Spleen (tissue), 11 donors: ENCODE measurements at regions not wholly inside any gene's neighbourhood (a gene's known extent, or its start where the extent isn't known, plus 50 kb on each side); places are given as distances from the start of the nearest gene placed in this dataset.

ENCODE experiments used
- DNase-seq: peaks from one replicate; pipeline ENCODE4 v3.0.0-alpha.2; 2020
- H3K27ac ChIP-seq, 8 donors: fragments of 200-600 bp; sonication (generic) in 7 of 8; 1 replicate in 4 of 8; 2 replicates in 4 of 8; pipeline versions ENCODE4 v1.5.0 to v1.8.0; 2016 to 2021; ENCODE audit warnings: inconsistent platforms in 4 of 8, mild to moderate bottlenecking in 4 of 8, moderate library complexity in 1 of 8
- H3K27me3 ChIP-seq, 7 donors: fragments of 200-600 bp; sonication (generic) in 6 of 7; replicated peaks in 1 of 7; 1 replicate in 4 of 7; 2 replicates in 3 of 7; pipeline versions ENCODE4 v1.5.0 to v1.8.0; 2016 to 2021; ENCODE audit warnings: inconsistent platforms in 3 of 7, mild to moderate bottlenecking in 1 of 7
- H3K36me3 ChIP-seq, 6 donors: fragments of 200-600 bp; sonication (generic) in 5 of 6; 1 replicate in 4 of 6; 2 replicates in 2 of 6; pipeline versions ENCODE4 v1.5.0 to v1.8.0; 2016 to 2021; ENCODE audit warnings: inconsistent platforms in 2 of 6
- H3K4me1 ChIP-seq, 6 donors: fragments of 200-600 bp; sonication (generic) in 5 of 6; 1 replicate in 3 of 6; 2 replicates in 3 of 6; pipeline versions ENCODE4 v1.5.0 to v1.8.0; 2016 to 2021; ENCODE audit warnings: inconsistent platforms in 3 of 6
- H3K4me3 ChIP-seq, 8 donors: fragments of 200-600 bp; sonication (generic) in 7 of 8; 1 replicate in 4 of 8; 2 replicates in 4 of 8; pipeline versions ENCODE4 v1.5.0 to v1.8.0; 2016 to 2021; ENCODE audit warnings: inconsistent platforms in 4 of 8, mild to moderate bottlenecking in 4 of 8, moderate library complexity in 2 of 8
- H3K9me3 ChIP-seq, 8 donors: fragments of 200-600 bp; sonication (generic) in 7 of 8; 1 replicate in 4 of 8; 2 replicates in 4 of 8; pipeline versions ENCODE4 v1.5.0 to v1.8.0; 2016 to 2021; ENCODE audit warnings: inconsistent platforms in 4 of 8
- POLR2A ChIP-seq, 3 donors: fragments of 450-650 bp; IDR thresholded peaks; one replicate each; pipeline ENCODE4 v1.5.1; 2017; ENCODE audit warnings: antibody characterized with exemption in 3 of 3, mild to moderate bottlenecking in 1 of 3
- POLR2AphosphoS5 ChIP-seq, 3 donors: sonication (generic); formaldehyde crosslinking; IDR thresholded peaks; one replicate each; pipeline ENCODE4 v1.5.1; 2017; ENCODE audit warnings: antibody characterized with exemption in 3 of 3
- WGBS, 5 donors: extraction: QIAGEN DNeasy Blood & Tissue Kit in 3 of 5; methylation state at CpG; one replicate each; pipeline versions ENCODE4 v1.1.5 to v1.1.7; 2013 to 2018; 5-methylcytosine and 5-hydroxymethylcytosine counted together
- intact Hi-C: fragments of 100-400 bp; cut with DNase I; formaldehyde crosslinking; loops from one replicate; pipeline ENCODE4 v1.15.0; 2023; ENCODE audit warnings: low total_unique reads
- TF ChIP-seq, protein P1 (sequence below), 11 experiments: fragments of 200-600 bp in 7 of 11; fragments of 450-650 bp in 4 of 11; sonication (generic) in 4 of 11; IDR thresholded peaks in 8 of 11; conservative IDR thresholded peaks in 3 of 11; 1 replicate in 7 of 11; 2 replicates in 4 of 11; pipeline versions ENCODE4 v1.4.0 to v1.8.0; 2016 to 2021; ENCODE audit warnings: antibody characterized with exemption in 11 of 11, inconsistent platforms in 4 of 11, mild to moderate bottlenecking in 1 of 11
- donor health status: healthy with polysubstance abuse.
- donor health status: DM: no; HTN: no; CAD: no; lungs with moderate emphysema.
- donor health status: DM: no; HTN: no; CAD: no.
- donor health status: Bipolar disorder and iron deficiency.
- donor health status: healthy.
- donor health status: DM: no; HTN: no; CAD: no.
- donor health status: DM: yes; HTN: yes; CAD: no.

DNA sequence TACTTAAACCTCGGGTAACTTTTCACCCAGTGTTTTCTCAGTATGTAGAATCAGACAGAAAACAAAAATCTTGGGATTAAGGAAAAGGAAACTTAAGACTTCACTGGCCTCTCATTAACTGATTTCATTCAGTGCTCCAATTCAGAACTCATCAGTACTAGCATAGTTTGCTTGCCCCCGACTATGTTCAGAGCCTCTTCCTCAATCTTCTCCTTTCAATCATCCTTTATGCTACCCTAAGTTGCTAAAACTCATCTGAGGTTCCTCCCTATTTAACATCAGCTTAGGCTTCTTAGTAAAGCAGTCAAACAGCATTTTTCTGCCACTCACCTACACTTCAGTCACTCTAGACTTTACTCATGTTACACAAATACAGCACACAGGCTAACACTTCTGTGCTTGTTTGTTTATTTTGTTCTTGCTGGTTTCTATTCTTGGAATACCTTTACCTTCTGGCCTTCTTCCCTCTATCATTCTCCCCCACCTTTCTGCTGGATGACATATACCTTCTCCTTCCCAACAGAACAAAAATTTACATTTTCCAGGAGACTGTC, 163.0 kb upstream of the TLL1 start:
- 57 to 77% (median 62%) methylated on average over 2 of the region's 2 CpGs for WGBS, 5 donors
- Histone ChIP-seq H3K27me3 (no peaks in the 10 kb centered on the region), H3K36me3 (no peaks in the 10 kb centered on the region), H3K27ac (no peak overlapping the region), H3K9me3 (no peaks in the 10 kb centered on the region), H3K4me1 (no peaks in the 10 kb centered on the region), H3K4me3 (no peak overlapping the region)
- TF ChIP-seq, protein P1, sequence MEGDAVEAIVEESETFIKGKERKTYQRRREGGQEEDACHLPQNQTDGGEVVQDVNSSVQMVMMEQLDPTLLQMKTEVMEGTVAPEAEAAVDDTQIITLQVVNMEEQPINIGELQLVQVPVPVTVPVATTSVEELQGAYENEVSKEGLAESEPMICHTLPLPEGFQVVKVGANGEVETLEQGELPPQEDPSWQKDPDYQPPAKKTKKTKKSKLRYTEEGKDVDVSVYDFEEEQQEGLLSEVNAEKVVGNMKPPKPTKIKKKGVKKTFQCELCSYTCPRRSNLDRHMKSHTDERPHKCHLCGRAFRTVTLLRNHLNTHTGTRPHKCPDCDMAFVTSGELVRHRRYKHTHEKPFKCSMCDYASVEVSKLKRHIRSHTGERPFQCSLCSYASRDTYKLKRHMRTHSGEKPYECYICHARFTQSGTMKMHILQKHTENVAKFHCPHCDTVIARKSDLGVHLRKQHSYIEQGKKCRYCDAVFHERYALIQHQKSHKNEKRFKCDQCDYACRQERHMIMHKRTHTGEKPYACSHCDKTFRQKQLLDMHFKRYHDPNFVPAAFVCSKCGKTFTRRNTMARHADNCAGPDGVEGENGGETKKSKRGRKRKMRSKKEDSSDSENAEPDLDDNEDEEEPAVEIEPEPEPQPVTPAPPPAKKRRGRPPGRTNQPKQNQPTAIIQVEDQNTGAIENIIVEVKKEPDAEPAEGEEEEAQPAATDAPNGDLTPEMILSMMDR (IDR thresholded peaks at IDR 0.05 in 8 of 11, conservative IDR thresholded peaks at IDR 0.05 in 3 of 11), result no peak
- TF ChIP-seq POLR2AphosphoS5 (IDR thresholded peaks at IDR 0.05) (no peak), POLR2A (IDR thresholded peaks at IDR 0.05) (no peak)
- intact Hi-C loops, result no loop called here
- no peak for DNase-seq

DNA sequence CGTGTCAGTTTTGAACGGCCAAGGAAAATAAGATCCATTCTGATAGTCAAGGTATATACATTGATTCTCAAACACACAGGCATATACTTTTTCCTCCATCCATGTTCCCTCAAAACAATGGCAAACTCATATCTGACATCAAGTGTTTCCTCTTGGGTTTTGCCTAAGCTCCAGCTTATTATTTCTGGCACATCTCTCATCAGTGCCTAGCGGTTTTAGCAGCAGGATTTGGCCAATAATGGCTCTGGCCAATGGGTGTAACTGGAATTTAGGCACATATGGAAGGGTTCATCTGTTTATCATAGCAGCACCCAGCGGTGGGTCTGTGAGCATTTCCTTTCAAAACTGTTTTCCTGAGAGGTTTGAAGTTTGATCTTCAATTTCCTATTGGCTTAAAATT, 161.6 kb upstream of the TLL1 start:
- WGBS, 5 donors, result 80 to 85% (median 82%) methylated on average over 4 of the region's 4 CpGs
- no peaks in the 10 kb centered on the region for H3K27me3 ChIP-seq

DNA sequence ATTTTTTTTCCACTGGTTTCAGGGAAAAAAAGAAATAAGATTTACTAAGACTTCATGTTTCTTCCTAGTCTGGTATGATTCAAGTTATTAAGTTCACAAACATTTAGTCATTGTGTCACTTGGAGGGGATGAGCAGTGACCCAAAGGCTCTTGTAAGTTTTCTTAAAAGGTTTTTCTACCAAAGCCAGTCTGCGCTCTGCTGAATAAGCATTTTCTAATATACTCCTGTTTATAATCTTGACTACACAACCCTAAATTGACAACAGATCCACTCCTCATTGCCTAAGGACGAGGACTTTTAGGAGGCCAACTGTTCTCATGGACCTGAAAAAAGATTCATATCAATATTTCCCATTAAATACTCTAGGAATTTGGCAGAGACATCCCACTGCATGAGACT, 161.1 kb upstream of the TLL1 start:
- TF ChIP-seq, protein P1 (IDR thresholded peaks at IDR 0.05 in 8 of 11, conservative IDR thresholded peaks at IDR 0.05 in 3 of 11), result no peak
- TF ChIP-seq POLR2AphosphoS5 (IDR thresholded peaks at IDR 0.05) (no peak), POLR2A (IDR thresholded peaks at IDR 0.05) (no peak)
- intact Hi-C loops, result no loop called here
- WGBS, 5 donors, result 79 to 84% (median 81%) methylated on average over 2 of the region's 2 CpGs
- no peaks in the 10 kb centered on the region for H3K27me3 ChIP-seq
- no peaks in the 10 kb centered on the region for H3K9me3 ChIP-seq
- H3K36me3 ChIP-seq, result no peaks in the 10 kb centered on the region
- H3K4me1 ChIP-seq, result no peaks in the 10 kb centered on the region
- no peak for DNase-seq
- no peak overlapping the region for H3K27ac ChIP-seq
- H3K4me3 ChIP-seq, result no peak overlapping the region

More for the DNA sequence above, 161.6 kb upstream of the TLL1 start:
- TF ChIP-seq, protein P1 (IDR thresholded peaks at IDR 0.05 in 8 of 11, conservative IDR thresholded peaks at IDR 0.05 in 3 of 11), result no peak
- no peak for TF ChIP-seq POLR2A (IDR thresholded peaks at IDR 0.05)
- TF ChIP-seq POLR2AphosphoS5 (IDR thresholded peaks at IDR 0.05), result no peak
- no peak for DNase-seq
- no peaks in the 10 kb centered on the region for H3K4me1 ChIP-seq
- H3K4me3 ChIP-seq, result no peak overlapping the region
- H3K9me3 ChIP-seq, result no peaks in the 10 kb centered on the region
- no peaks in the 10 kb centered on the region for H3K36me3 ChIP-seq
- no peak overlapping the region for H3K27ac ChIP-seq
- intact Hi-C loops, result no loop called here

DNA sequence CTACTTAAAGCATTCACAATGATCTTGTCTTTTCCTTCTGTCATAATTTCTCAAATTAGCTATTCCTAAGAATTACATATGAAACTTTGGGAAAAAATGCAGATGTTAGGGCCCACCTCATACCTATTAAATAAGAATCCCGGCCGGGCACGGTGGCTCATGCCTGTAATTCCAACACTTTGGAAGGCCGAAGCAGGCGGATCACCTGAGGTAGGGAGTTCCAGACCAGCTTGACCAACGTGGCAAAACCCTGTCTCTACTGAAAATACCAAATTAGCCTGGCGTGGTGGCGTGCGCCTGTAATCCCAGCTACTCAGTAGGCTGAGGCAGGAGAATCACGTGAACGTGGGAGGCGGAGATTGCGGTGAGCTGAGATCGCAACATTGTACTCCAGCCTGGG, 158.4 kb upstream of the TLL1 start:
- Histone ChIP-seq H3K4me3 (no peak overlapping the region), H3K36me3 (no peaks in the 10 kb centered on the region), H3K9me3 (no peaks in the 10 kb centered on the region), H3K27me3 (no peaks in the 10 kb centered on the region), H3K27ac (no peak overlapping the region), H3K4me1 (no peaks in the 10 kb centered on the region)
- TF ChIP-seq POLR2A (IDR thresholded peaks at IDR 0.05) (no peak), POLR2AphosphoS5 (IDR thresholded peaks at IDR 0.05) (no peak)
- TF ChIP-seq, protein P1 (IDR thresholded peaks at IDR 0.05 in 8 of 11, conservative IDR thresholded peaks at IDR 0.05 in 3 of 11), result no peak
- DNase-seq, result no peak
- intact Hi-C loops, result no loop called here
- WGBS, 5 donors, result 88 to 96% (median 91%) methylated on average over 14 of the region's 14 CpGs
